HG02840 (cell line): ENCODE measurements at regions not wholly inside any gene's neighbourhood (a gene's known extent, or its start where the extent isn't known, plus 50 kb on each side); places are given as distances from the start of the nearest gene placed in this dataset.
"Not testable (repeated sequence)": the region's sequence is repeated elsewhere in the genome, so short reads cannot be mapped to it uniquely, and the experiment has no call there.

Experiments used
- ATAC-seq: cut with Tn5 transposase; IDR thresholded peaks from one replicate; pipeline ENCODE4 v1.9.1; 2021; ENCODE audit warnings: mild to moderate bottlenecking, moderate library complexity, moderate number of reproducible peaks; ENCODE audit not compliant: unreplicated experiment, low FRiP score

DNA sequence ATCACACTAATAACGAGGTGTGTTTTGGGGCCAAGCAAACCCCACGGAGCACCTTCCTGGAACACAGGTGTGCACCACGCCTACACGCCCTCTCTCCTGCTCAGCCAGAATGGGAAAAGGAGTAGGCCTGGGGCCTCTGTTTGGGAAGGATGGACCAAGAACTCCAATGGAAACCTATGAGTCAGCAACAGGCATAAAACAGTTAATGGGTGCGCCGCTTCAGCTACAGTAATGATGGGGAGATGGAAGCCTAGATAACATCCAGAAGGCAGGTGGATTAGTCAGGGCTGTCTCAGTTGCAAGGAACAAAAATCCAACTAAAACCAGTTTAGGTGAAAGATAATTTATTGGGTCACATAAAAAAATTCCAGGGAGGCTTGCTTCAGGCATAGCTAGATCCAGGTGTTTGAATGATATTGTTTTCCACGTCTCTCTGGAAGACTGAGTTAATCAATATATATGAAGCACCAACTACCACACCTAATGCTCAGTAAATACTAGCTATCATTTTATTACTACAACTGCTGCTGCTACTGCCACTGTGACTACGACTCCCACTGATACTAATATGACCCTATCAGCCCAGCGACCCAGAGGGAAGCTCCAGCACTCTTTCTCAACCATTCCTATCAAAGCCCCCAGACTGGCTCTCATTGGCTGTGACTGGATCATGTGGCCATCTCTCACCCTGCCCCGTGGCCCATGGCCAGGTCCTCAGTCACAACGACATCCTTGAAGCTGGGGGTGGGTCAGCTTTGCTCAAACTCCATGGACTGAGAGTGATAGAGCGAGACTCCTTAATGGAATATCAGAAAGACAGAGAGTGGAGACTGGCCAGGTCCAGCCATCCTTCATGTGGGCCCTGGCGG lies 155.2 kb upstream of the PTPN1 start:
- no peak for ATAC-seq

GRCh38 chr20:50355590-50356524 lies 154.3 kb upstream of the PTPN1 start:
- no peak for ATAC-seq

- no peak for ATAC-seq
These were observed 153.7 kb upstream of the PTPN1 start for GRCh38 chr20:50356525-50356885.

GRCh38 chr20:50356962-50357782 lies 153.0 kb upstream of the PTPN1 start:
- ATAC-seq: no peak

DNA sequence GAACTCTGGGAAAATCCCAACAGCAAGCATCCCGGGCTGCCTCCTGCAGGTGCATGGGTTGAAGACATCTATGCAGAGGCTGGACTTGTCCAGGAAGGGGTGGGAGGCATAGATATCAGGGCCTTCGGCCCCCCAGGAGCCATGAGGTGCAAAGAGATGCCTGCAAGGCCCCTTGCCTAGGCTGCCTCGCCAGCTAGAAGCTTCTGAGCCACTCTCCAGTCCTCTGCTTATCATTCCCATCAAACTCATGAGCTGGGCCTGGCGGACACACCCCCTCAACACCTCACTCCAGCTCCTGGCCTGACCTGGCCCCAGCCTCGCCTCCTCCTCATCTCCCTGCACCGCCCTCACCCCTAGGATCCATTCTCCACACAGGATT lies 152.4 kb upstream of the PTPN1 start:
- no peak for ATAC-seq

GRCh38 chr20:50358166-50358565 lies 152.0 kb upstream of the PTPN1 start:
- no peak for ATAC-seq

DNA sequence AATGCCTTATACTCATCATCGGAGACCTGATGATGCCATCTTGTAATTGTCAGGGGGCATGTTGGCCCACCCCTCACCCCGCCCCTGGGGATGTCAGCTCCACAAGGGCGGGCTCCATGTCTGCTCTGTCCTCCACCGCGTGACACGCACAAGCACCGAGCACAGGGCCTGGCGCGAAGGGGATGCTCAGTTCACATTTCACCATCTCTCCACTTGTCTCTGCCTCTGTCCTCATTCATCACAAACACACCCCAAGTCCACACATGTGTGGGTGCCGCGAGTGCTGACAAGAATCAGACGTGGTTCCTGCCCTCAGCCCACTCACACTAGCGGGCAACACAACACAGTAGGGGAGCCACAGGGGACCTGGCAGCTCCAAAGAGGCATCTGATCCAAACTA lies 151.2 kb upstream of the PTPN1 start:
- ATAC-seq: no peak

DNA sequence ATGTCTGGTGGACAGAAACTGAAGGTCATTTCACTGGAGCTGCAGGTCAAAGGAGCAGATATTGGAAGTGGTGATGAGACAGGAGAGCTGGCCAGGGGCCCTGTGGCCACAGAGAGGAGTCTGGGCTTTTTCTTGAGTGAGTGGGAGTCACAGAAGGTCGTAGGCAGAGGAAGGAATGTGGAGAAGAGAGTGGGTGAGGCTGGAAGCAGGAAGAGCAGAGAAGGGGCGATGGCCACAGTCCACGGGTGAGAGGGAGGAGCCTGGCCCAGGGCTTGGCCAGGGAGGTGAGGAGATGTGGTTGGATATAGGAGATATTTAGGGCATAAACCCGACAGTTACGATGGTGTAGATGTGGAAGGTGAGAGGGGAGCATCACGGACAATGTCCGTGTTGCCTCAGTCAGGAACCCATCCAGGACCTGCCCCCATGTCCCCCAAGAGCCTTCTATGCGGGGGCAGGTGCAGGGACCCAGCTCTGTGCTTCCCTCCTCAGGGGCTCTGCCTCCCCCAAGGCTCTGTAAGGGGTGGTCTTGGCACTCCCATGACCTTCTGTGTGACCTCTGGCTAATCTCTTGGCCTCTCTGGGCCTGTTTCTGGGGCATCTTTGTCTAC lies 150.5 kb upstream of the PTPN1 start:
- ATAC-seq: no peak

- ATAC-seq: no peak
These were observed 149.9 kb upstream of the PTPN1 start for GRCh38 chr20:50360218-50360672.

DNA sequence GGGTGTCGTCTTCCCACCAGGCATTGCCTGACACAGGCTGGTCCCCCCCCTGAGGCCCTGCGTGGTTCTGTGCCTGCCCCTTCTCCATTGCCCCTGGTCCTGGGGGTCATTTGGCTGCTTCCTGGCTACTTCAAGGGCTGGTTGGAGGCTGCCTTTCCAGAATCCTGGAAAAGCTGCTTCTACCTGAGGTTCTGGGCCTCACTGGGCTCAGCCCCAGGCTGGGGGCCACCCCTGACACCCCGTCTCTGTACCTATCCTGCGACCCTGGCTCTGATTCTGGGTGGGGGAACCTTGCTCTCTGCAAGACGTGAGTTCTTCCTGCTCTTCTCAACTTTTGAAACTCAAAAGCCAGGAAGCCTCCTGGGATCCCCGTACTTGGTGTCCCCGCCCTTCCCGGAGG lies 149.3 kb upstream of the PTPN1 start:
- no peak for ATAC-seq

- ATAC-seq: not testable (repeated sequence)
These were observed 148.0 kb upstream of the PTPN1 start for GRCh38 chr20:50362177-50362576.

GRCh38 chr20:50363027-50363426 lies 147.2 kb upstream of the PTPN1 start:
- no peak for ATAC-seq

DNA sequence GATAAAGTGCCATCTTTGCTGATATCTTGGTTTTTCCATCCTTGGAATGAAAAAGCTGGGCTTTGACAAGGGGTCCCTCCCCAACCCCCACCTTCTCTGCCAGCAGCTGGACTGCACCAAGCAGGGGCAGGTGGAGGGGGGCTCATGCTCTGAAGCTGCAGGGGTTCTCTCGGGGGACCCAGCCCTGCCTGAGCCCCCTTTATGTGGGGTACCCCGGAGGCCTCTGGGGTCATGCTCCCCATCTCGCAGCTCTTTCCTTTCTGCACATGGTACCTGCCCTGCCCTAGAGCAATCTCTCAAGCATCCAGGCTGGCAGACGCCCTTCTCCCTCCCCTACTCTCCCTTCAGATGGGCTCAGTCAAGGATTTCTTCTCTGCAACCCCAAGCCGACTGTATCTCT lies 146.7 kb upstream of the PTPN1 start:
- ATAC-seq: no peak

DNA sequence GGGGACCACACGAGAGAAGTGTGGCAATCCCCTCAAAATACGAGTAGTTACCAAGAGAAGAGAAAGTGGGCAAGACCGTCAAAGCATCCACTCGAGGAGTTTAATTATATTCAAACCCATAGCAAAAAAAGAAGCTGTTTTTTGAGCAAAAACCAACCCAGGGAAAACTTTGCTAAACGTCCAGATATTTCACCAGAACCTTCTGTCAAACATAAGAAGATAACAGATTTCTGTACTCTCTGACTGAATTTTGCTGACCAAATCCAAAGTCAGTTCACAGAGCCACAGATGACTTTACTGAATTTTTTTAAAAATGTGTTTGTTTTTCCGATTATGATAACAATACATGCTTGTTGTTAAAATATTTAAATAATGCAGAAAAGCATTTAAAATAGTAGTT lies 145.6 kb upstream of the PTPN1 start:
- no peak for ATAC-seq

DNA sequence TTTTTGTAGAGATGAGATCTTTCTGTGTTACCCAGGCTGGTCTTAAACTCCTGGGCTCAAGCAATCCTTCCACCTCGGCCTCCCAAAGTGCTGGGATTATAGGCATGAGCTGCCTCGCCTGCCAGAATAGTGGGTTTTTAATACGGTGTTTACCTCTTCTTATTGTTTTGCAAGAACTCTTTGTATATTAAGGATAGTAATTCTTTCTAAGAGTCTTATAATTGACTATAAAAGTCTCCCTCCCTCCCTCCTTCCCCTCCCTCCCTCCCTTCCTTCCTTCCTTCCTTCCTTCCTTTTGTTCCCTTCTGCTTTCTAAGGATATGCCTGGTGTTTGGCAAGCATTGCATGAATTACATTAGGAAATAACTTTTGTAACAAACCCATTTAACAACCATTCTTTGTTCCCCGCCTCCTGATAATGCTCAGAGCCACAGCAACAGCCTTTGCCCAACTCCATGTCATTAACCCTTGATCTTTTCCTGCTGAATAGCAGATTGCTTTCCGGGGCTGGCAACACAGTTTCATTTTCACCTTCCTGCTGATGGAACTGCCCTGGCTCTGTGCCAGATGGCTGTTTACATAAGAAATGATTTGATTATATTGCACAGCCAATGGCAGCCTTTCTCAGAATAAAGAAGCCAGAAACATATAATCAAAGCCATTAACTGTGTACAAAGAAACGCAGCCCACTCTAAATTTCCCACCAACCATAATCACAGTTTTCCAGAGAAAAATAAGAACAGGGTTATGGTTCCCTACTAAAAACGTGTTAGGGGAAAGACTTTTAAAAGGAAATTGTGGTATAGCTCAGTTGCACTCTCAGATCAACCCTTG lies 143.7 kb upstream of the PTPN1 start:
- ATAC-seq: no peak

DNA sequence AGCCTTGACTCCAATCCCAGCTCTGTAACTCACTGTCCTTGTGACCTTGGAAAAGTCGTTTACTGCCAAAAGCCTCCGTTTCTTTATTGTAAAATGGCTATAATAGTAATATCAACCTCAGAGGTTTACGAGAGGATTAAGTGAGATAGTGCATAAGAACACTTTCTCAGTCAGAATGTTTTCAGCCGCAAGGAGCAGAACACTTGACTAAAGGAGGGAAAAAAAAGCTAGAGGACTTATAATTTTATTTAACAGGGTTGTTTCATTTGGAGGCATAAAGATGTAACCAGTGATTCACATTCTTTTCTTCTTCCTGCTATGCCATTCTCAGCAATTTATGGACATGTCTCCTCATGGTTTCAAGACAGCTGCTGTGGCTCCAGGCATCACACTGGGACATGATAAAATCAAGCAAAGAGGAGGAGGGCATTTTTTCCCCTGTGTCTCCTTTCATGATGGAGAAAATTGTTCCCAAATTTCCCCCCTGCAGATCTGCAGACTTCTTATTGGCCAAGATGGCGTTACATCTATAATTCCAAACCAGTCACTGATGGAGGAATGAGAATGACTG lies 143.0 kb upstream of the PTPN1 start:
- no peak for ATAC-seq

- ATAC-seq: no peak
These were observed 142.3 kb upstream of the PTPN1 start for GRCh38 chr20:50367739-50368375.

GRCh38 chr20:50368386-50368785 lies 141.8 kb upstream of the PTPN1 start:
- no peak for ATAC-seq

- no peak for ATAC-seq
These were observed 141.4 kb upstream of the PTPN1 start for GRCh38 chr20:50368813-50369224.
